ENCODE measurements at regions not wholly inside any gene's neighbourhood (a gene's known extent, or its start where the extent isn't known, plus 50 kb on each side); places are given as distances from the start of the nearest gene placed in this dataset.

DNA sequence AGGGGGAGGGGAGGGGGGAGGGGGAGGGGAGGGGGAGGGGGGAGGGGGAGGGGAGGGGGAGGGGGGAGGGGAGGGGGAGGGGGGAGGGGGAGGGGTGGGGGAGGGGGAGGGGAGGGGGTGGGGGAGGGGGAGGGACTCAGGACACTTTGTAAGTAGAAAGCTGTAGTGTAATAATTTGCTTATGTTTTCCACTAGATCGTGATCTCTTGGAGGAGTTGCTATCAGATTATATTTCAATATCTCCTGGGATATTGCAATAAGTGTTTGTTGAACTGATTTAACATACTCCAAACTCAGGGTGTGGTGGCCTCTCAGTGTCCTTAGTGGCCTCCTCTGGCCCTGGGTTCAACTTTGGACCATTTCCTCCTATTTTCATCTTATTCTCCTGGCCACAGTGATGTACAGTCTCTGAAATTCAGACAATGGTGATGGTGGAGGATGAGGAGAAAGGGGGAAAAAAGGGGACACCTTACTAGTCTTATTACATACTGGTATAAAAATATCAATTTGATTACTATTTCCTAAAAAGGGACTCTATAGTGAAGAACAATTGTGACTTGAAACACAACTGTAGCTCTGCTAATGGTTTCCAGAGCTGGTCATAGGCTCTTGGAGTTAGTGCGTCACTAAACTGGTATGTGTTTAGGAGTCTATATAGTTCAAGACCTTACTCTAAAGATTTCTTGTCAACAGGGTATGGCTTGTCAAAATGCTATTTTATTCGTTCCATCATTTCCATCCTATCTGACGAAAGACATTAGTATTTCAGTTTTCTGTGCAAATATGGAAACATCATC, 89.6 kb downstream of the DDX1 start:
- no peak for DNase-seq (ENCODE audit: low spot score)
- ATAC-seq (ENCODE audit: low FRiP score) = no peak
- TF ChIP-seq, protein P1, sequence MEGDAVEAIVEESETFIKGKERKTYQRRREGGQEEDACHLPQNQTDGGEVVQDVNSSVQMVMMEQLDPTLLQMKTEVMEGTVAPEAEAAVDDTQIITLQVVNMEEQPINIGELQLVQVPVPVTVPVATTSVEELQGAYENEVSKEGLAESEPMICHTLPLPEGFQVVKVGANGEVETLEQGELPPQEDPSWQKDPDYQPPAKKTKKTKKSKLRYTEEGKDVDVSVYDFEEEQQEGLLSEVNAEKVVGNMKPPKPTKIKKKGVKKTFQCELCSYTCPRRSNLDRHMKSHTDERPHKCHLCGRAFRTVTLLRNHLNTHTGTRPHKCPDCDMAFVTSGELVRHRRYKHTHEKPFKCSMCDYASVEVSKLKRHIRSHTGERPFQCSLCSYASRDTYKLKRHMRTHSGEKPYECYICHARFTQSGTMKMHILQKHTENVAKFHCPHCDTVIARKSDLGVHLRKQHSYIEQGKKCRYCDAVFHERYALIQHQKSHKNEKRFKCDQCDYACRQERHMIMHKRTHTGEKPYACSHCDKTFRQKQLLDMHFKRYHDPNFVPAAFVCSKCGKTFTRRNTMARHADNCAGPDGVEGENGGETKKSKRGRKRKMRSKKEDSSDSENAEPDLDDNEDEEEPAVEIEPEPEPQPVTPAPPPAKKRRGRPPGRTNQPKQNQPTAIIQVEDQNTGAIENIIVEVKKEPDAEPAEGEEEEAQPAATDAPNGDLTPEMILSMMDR (IDR thresholded peaks at IDR 0.05) = no peak

DNA sequence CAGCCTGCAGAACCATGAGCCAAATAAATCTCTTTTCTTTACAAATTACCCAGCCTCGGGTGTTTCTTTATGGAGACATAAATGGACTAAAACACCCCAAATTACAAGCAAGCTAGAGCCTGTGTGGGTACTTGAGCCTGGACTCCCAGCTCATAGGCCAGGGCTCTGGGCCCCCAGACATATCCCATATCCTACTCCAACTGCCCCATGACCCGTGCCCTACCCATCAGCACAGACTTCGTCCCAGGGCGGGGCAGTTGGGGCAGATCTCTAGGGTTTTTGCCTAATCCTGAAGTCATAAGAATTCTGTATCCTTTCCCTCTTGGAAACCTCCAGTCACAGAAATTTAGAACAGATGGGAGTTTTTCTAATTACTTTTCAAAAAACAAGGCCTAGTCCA, 90.7 kb downstream of the DDX1 start:
- no peak for ATAC-seq (ENCODE audit: low FRiP score)
- TF ChIP-seq, protein P1 (IDR thresholded peaks at IDR 0.05) = no peak
- no peak for DNase-seq (ENCODE audit: low spot score)

DNA sequence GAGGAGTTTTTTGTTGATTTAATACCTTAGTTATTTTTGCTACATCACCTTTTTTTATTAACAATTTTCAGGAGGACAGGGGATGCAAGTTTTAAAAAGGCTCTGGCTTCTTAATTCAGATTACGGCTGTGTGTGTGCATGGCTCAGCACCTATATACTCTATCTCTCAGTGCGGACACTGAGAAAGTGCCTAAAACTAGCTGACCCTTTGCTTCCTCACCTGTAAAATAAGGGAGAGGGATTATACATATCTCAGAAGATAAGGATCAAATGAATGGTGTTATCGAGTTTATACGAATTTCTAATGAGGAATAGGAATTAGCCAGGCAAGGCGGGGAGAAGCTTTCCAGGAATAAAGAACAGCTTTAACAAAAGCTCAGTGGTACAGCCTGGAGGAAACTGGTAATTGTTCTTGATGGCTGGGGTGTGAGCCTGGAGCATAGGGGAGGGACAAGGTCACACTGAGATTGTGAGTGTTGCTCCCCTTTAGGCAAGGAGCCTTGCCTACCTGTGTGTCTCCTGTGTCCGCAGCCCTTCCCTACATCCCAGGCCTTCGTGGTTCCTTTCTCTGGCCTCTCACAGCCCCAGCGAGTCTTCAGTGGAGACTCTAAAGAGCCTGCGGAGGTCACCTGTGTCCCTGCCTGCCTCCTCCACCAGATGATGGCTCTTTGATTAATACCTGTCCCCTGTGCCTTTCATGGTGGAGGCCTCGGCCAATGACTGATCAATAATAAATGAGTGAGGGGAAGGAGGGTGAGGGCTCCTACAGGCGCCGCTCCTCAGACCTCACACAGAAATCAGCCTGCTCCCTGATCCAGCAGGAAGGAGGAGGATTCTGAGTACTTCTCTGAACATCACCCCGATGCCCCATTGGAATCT, 92.7 kb downstream of the DDX1 start:
- DNase-seq (ENCODE audit: low spot score) (no peak), ATAC-seq (ENCODE audit: low FRiP score) (no peak)
- TF ChIP-seq, protein P1 (IDR thresholded peaks at IDR 0.05) = no peak

DNA sequence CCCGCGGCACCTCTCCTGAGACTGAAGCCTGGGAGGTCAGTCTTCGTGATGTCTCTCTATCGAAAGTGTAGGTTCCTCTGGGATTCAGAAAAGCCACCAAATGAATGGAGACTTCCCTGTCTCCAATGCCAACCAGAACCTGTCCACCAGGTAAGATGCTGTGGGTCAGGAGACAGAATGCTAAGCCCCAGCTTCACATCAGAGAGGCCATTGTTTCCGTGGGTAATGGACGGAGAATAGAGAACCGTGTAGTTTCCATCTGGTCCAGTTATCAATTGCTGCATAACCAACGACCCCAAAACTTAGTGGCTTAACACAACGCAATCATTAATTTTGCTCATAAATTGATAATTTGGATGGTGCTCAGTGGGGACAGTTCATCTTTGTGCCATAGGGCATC, 93.5 kb downstream of the DDX1 start:
- TF ChIP-seq, protein P1 (IDR thresholded peaks at IDR 0.05) = no peak
- ATAC-seq (ENCODE audit: low FRiP score) (no peak), DNase-seq (ENCODE audit: low spot score) (no peak)

DNA sequence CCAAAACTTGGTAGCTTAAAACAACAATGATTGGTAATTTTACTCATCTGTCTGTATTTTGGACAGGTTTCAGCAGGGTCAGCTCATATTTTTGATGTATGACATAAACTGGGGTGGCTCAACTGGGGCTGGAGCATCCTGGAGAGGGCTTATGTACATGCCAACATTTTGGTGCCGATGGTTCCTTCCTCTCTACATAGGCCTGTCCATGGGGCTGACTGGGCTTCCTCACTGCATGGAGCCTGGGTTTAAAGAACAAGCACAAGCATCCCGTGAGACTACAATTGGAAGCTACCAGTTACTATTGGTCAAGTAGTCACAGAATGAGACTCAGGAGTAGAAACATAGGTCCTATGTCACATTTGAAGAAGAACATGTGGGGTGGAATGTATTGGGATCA, 95.0 kb downstream of the DDX1 start:
- DNase-seq (ENCODE audit: low spot score) (no peak), ATAC-seq (ENCODE audit: low FRiP score) (no peak)
- TF ChIP-seq, protein P1 (IDR thresholded peaks at IDR 0.05) = no peak

DNA sequence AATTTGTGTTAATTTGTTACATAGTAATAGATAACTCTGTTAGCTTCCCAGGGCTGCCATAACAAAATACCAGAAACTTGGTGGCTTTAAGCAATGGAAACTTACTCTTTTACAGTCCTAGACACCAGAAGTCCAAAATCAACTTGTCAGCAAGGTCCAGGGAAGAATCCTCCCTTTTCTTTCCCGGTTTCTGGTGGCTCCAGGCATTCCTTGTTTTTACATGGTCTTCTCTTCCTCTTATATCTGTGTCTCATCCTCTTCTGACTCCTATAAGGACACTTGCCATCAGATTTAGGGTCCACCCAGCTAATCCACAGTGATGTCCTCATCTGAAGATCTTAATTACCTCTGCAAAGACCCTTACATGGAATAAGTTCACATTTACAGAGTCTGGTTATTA, 95.6 kb downstream of the DDX1 start:
- DNase-seq (ENCODE audit: low spot score) = no peak
- no peak for ATAC-seq (ENCODE audit: low FRiP score)
- TF ChIP-seq, protein P1 (IDR thresholded peaks at IDR 0.05) = no peak
